Body of pancreas (tissue), 4 donors: ENCODE measurements at regions not wholly inside any gene's neighbourhood (a gene's known extent, or its start where the extent isn't known, plus 50 kb on each side); places are given as distances from the start of the nearest gene placed in this dataset.

Source experiments
- POLR2A ChIP-seq, 3 donors: fragments of 450-650 bp; IDR thresholded peaks; one replicate each; pipeline ENCODE4 v1.6.1; 2016; ENCODE audit warnings: antibody characterized with exemption in 3 of 3, mild to moderate bottlenecking in 2 of 3
- TF ChIP-seq, protein P1 (sequence below), 7 experiments: fragments of 450-650 bp in 4 of 7; fragments of 200-600 bp in 3 of 7; sonication (generic) in 3 of 7; IDR thresholded peaks; one replicate each; pipeline ENCODE4 v1.5.1; 2016 to 2019; ENCODE audit warnings: antibody characterized with exemption in 7 of 7

DNA sequence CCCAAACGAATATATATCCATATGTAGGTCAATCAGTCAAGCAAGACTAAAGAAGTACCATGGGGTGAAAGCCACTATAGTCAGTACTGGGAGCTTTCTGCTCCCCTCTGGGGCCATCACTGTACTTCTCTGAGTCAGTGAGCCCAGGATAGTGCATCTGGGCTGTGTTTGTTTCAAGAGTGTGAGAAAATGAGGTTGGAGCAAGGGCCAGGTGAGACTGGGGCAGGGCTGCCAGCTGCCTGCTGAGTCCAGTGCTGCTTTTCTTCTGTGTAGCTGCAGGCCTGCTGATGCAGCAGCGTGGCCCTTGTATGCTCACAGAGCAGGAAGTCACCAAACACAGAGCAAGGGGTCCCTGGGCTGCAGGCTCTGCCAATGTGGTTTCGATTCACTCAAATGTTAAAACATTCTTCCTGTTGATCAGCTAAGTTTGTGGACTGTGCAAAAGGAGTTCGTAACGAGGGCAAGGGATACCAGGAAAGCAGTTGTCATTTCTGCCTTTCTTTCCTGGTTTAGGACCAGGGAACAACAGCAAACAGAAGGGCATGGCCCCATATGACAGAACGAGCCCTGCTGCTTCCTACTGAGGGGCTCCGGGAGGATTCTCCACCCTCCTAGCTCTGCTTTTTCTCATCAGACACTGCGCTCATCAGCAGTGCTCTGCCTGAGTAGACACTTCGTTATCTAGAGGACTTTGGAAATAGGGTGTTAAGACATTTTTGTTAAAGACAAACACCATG is 65.4 kb upstream of the TNS3 start:
- TF ChIP-seq POLR2A (IDR thresholded peaks at IDR 0.05) = no peak
- TF ChIP-seq, protein P1, sequence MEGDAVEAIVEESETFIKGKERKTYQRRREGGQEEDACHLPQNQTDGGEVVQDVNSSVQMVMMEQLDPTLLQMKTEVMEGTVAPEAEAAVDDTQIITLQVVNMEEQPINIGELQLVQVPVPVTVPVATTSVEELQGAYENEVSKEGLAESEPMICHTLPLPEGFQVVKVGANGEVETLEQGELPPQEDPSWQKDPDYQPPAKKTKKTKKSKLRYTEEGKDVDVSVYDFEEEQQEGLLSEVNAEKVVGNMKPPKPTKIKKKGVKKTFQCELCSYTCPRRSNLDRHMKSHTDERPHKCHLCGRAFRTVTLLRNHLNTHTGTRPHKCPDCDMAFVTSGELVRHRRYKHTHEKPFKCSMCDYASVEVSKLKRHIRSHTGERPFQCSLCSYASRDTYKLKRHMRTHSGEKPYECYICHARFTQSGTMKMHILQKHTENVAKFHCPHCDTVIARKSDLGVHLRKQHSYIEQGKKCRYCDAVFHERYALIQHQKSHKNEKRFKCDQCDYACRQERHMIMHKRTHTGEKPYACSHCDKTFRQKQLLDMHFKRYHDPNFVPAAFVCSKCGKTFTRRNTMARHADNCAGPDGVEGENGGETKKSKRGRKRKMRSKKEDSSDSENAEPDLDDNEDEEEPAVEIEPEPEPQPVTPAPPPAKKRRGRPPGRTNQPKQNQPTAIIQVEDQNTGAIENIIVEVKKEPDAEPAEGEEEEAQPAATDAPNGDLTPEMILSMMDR (IDR thresholded peaks at IDR 0.05) = no peak
